ENCODE measurements at regions not wholly inside any gene's neighbourhood (a gene's known extent, or its start where the extent isn't known, plus 50 kb on each side); places are given as distances from the start of the nearest gene placed in this dataset.

GRCh38 chr1:113185463-113186104 lies 112.6 kb downstream of the LRIG2 start:
- peaks cover 14% of the 10 kb centered on the region for H3K27me3 Mint-ChIP-seq
- ChIA-PET POLR2A (interaction anchor here (0.7 kb wide), 1 partner anchor 591 kb away, joined by 3 read pairs; no protein-coding TSS in a partner anchor), CTCF (no interaction called here)
- H3K27ac Mint-ChIP-seq: no peak overlapping the region
- intact Hi-C loops (cut with micrococcal nuclease): no loop called here
- no peaks in the 10 kb centered on the region for H3K36me3 Mint-ChIP-seq
- DNase-seq: no peak
- peaks cover 6% of the 10 kb centered on the region for H3K4me1 Mint-ChIP-seq (ENCODE audit: low read depth)
- no peak overlapping the region for H3K4me3 Mint-ChIP-seq
- no peaks in the 10 kb centered on the region for H3K9me3 Mint-ChIP-seq

DNA sequence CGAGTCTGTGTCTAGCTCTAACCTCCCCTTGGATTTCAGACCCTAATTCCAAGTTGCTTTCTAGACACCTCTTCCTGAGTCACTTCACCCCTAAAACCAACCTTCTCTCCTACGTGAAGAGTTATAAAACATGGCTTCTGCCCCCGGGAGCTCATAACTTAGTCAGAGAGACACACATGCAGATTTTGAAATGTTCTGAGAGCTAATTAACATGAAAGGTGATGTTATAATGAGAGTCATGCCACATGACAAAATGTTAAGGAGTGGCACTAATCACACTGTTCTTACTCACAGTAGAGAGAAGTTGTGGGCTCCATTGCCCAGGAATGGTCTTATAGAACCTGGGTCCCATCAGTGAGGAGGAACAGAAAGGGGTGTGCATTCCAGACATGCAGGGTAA lies 117.1 kb downstream of the LRIG2 start:
- H3K27ac Mint-ChIP-seq: no peak overlapping the region
- CTCF ChIA-PET: no interaction called here
- POLR2A ChIA-PET: no interaction called here
- no peak overlapping the region for H3K4me3 Mint-ChIP-seq
- H3K27me3 Mint-ChIP-seq: peaks cover 15% of the 10 kb centered on the region
- intact Hi-C loops (cut with micrococcal nuclease): no loop called here
- H3K36me3 Mint-ChIP-seq: no peaks in the 10 kb centered on the region
- DNase-seq: no peak
- no peaks in the 10 kb centered on the region for H3K9me3 Mint-ChIP-seq
- H3K4me1 Mint-ChIP-seq (ENCODE audit: low read depth): peaks cover 6% of the 10 kb centered on the region

DNA sequence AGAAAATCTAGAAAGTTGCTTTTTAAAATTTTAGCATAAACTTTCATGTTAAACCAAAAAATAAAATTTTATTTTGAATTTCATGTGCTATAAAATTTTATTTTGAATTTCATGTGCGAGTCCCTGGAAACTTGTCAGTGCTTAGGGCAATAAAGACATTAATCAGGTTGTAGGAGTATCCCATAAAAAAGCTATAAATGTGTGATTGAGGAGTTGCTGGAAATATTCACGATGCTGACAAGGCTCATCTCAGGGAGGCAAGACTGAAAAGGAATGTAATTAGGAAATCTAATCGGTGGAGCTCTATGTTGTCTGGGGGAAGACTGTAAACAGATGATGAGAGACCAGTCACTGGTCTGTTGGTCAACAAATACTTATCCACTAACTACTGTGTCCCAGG lies 117.9 kb downstream of the LRIG2 start:
- POLR2A ChIA-PET: no interaction called here
- no peak for DNase-seq
- CTCF ChIA-PET: no interaction called here
- H3K4me1 Mint-ChIP-seq (ENCODE audit: low read depth): no peaks in the 10 kb centered on the region
- H3K27ac Mint-ChIP-seq: no peak overlapping the region
- H3K9me3 Mint-ChIP-seq: no peaks in the 10 kb centered on the region
- H3K4me3 Mint-ChIP-seq: no peak overlapping the region
- intact Hi-C loops (cut with micrococcal nuclease): no loop called here
- peaks cover 15% of the 10 kb centered on the region for H3K27me3 Mint-ChIP-seq
- no peaks in the 10 kb centered on the region for H3K36me3 Mint-ChIP-seq

GRCh38 chr1:113191579-113192076 lies 118.6 kb downstream of the LRIG2 start:
- POLR2A ChIA-PET: no interaction called here

DNA sequence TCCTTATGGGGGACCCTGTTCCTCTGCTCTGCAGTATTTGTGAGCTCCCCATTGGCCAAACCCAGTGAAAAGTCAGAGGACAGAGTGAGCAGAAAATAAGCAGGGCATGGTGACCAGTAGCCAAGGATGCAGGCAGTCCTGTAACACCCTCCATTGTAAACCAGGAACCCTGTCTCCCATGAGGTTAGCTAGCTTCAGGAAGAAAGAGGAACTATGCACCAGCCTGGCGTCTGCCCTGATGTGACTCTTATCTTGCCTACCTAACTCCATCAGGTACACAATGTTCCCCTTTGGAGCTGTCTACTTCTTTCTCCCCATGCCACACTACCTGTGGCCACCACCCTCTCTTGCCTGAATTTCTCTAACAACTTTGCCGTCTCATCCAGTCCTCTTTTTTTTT lies 119.2 kb downstream of the LRIG2 start:
- DNase-seq: no peak
- CTCF ChIA-PET: no interaction called here
- Mint-ChIP-seq H3K9me3 (no peaks in the 10 kb centered on the region), H3K27me3 (peaks cover 15% of the 10 kb centered on the region), H3K36me3 (no peaks in the 10 kb centered on the region), H3K4me3 (no peak overlapping the region), H3K4me1 (ENCODE audit: low read depth) (no peaks in the 10 kb centered on the region), H3K27ac (no peak overlapping the region)
- POLR2A ChIA-PET: no interaction called here
- intact Hi-C loops (cut with micrococcal nuclease): no loop called here

More at GRCh38 chr1:113191579-113192076, 118.6 kb downstream of the LRIG2 start:
- Mint-ChIP-seq H3K27me3 (peaks cover 15% of the 10 kb centered on the region), H3K9me3 (no peaks in the 10 kb centered on the region), H3K27ac (no peak overlapping the region), H3K36me3 (no peaks in the 10 kb centered on the region), H3K4me3 (no peak overlapping the region), H3K4me1 (ENCODE audit: low read depth) (no peaks in the 10 kb centered on the region)
- no peak for DNase-seq
- intact Hi-C loops (cut with micrococcal nuclease): no loop called here
- CTCF ChIA-PET: no interaction called here

- H3K36me3 Mint-ChIP-seq: no peaks in the 10 kb centered on the region
- no peak overlapping the region for H3K4me3 Mint-ChIP-seq
- no peaks in the 10 kb centered on the region for H3K9me3 Mint-ChIP-seq
- peaks cover 15% of the 10 kb centered on the region for H3K27me3 Mint-ChIP-seq
- H3K27ac Mint-ChIP-seq: no peak overlapping the region
- H3K4me1 Mint-ChIP-seq (ENCODE audit: low read depth): no peaks in the 10 kb centered on the region
- no peak for DNase-seq
- intact Hi-C loops (cut with micrococcal nuclease): no loop called here
- CTCF ChIA-PET: no interaction called here
- POLR2A ChIA-PET: no interaction called here
Observed at GRCh38 chr1:113192980-113193379, 120.0 kb downstream of the LRIG2 start.

DNA sequence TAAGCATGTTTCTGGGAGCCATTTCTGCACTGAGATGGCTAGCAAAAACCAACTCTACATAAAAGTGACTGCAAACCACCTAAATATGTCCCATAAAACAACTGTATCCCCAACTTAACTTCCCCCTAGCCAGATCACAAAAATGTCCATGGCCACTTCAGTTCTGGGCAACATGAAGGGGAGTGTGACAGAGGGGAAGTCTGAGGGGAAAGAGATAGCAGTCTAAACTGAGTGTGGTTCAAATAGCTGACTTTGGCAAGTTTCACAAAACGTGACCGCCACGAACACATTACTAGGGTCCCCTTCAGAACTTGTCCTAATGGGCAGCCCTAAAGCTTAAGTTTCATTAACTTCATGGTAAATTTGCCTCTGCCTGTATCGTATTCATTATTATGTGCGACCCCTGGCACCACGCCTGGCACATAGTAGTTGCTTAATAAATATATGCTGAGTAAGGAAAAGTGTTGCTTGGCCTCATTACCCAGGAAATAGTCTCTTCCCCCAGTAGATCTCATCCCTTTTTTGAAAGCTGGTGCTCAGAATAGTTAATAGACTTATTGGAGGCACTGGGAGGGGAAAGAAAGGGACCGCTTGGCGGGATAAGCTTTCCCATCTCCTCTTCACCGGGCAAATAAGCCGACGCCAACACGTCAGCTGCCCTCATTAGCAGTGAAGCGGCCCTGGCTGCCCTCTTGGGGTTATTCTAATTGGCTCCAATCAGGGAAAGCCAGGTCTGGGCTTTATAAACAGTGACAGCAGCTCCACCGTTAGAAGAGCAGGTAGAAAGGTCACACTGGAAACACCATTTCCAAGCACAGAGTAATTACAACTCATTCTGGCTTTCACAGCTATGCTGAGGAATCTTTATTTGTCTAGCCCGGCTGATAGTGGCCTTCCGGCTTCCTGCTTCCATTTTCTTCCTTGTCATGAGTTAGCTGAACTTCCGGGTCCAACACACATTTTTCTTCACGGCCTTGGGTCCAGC lies 122.1 kb downstream of the LRIG2 start:
- Mint-ChIP-seq H3K4me3 (no peak overlapping the region), H3K36me3 (no peaks in the 10 kb centered on the region), H3K27ac (no peak overlapping the region), H3K9me3 (no peaks in the 10 kb centered on the region), H3K4me1 (ENCODE audit: low read depth) (no peaks in the 10 kb centered on the region), H3K27me3 (peaks cover 9% of the 10 kb centered on the region)
- DNase-seq: no peak
- intact Hi-C loops (cut with micrococcal nuclease): no loop called here
- ChIA-PET POLR2A (no interaction called here), CTCF (no interaction called here)

DNA sequence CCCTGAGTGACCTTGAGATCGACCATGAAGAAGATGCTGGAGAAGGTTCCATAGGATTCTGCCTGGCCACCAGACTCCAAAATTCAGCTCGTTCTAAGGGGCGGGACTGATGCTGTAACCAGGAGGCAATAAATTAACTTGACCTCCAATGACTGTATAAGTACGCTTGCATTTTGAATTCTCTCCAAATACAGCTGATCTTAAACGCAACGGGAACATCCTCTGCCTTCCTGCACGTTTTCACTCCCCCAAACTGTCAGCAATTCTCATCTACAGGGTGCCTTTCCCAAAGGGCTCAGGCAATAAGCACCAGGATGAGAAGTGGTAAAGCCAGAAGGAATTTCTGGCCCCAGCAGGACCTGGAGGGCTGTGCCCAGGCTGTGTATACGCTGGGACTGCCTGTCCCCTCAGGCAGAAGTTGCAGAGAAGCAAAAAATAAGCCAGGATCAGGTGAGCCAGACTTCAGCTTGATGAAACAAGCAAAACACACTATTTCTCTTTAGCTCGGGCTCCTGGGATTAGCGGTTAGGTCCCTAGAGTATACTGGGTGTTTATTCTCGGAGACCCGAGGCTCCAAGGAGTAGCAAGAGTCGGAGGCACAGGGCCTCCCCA lies 124.8 kb downstream of the LRIG2 start:
- H3K4me3 Mint-ChIP-seq: no peak overlapping the region
- H3K36me3 Mint-ChIP-seq: no peaks in the 10 kb centered on the region
- no peaks in the 10 kb centered on the region for H3K9me3 Mint-ChIP-seq
- intact Hi-C loops (cut with micrococcal nuclease): no loop called here
- H3K27ac Mint-ChIP-seq: no peak overlapping the region
- ChIA-PET POLR2A (no interaction called here), CTCF (no interaction called here)
- no peak for DNase-seq
- H3K27me3 Mint-ChIP-seq: peaks cover 4% of the 10 kb centered on the region
- H3K4me1 Mint-ChIP-seq (ENCODE audit: low read depth): no peaks in the 10 kb centered on the region

GRCh38 chr1:113198806-113199205 lies 125.8 kb downstream of the LRIG2 start:
- H3K36me3 Mint-ChIP-seq: no peaks in the 10 kb centered on the region
- no peak for DNase-seq
- H3K27me3 Mint-ChIP-seq: peaks cover 2% of the 10 kb centered on the region
- intact Hi-C loops (cut with micrococcal nuclease): no loop called here
- H3K4me3 Mint-ChIP-seq: no peak overlapping the region
- CTCF ChIA-PET: no interaction called here
- POLR2A ChIA-PET: no interaction called here
- H3K9me3 Mint-ChIP-seq: no peaks in the 10 kb centered on the region
- no peaks in the 10 kb centered on the region for H3K4me1 Mint-ChIP-seq (ENCODE audit: low read depth)
- H3K27ac Mint-ChIP-seq: no peak overlapping the region

- Mint-ChIP-seq H3K4me3 (no peak overlapping the region), H3K9me3 (no peaks in the 10 kb centered on the region), H3K36me3 (no peaks in the 10 kb centered on the region), H3K27me3 (peaks cover 6% of the 10 kb centered on the region), H3K4me1 (ENCODE audit: low read depth) (no peaks in the 10 kb centered on the region), H3K27ac (no peak overlapping the region)
- POLR2A ChIA-PET: no interaction called here
- CTCF ChIA-PET: no interaction called here
- intact Hi-C loops (cut with micrococcal nuclease): no loop called here
- DNase-seq: no peak
Observed at GRCh38 chr1:113199760-113200455, 126.9 kb downstream of the LRIG2 start.

GRCh38 chr1:113201560-113201959 lies 128.6 kb downstream of the LRIG2 start:
- DNase-seq: no peak
- H3K27me3 Mint-ChIP-seq: peaks cover 6% of the 10 kb centered on the region
- H3K4me1 Mint-ChIP-seq (ENCODE audit: low read depth): no peaks in the 10 kb centered on the region
- ChIA-PET POLR2A (interaction anchor here (0.6 kb wide), 1 partner anchor 205 kb away, joined by 3 read pairs; no protein-coding TSS in a partner anchor), CTCF (no interaction called here)
- intact Hi-C loops (cut with micrococcal nuclease): no loop called here
- H3K4me3 Mint-ChIP-seq: no peak overlapping the region
- H3K27ac Mint-ChIP-seq: no peak overlapping the region
- H3K9me3 Mint-ChIP-seq: no peaks in the 10 kb centered on the region
- H3K36me3 Mint-ChIP-seq: no peaks in the 10 kb centered on the region
